Adrenal gland (tissue), 9 donors: ENCODE measurements at regions not wholly inside any gene's neighbourhood (a gene's known extent, or its start where the extent isn't known, plus 50 kb on each side); places are given as distances from the start of the nearest gene placed in this dataset.
A peak's percentile ranks its signal among the peaks of the same experiment; 100 is the strongest.

Experiments
- DNase-seq, 7 donors: peaks; one replicate each; pipeline ENCODE4 v3.0.0-alpha.2; 2019 to 2020
- H3K27ac ChIP-seq, 5 donors: fragments of 200-600 bp; sonication (generic) in 4 of 5; 1 replicate in 3 of 5; 2 replicates in 2 of 5; pipeline versions ENCODE4 v1.5.1 to v1.8.0; 2016 to 2020; ENCODE audit warnings: mild to moderate bottlenecking in 1 of 5
- H3K27me3 ChIP-seq: fragments of 200-600 bp; 2 replicates; pipeline ENCODE4 v1.8.0; 2021
- H3K36me3 ChIP-seq, 2 donors: fragments of 200-600 bp; replicated peaks in 1 of 2; 1 replicate in 1 of 2; 2 replicates in 1 of 2; pipeline versions ENCODE4 v1.5.1 to v1.8.0; 2018 to 2022
- H3K4me1 ChIP-seq, 2 donors: fragments of 200-600 bp; replicated peaks in 1 of 2; 1 replicate in 1 of 2; 2 replicates in 1 of 2; pipeline versions ENCODE4 v1.5.1 to v1.8.0; 2018 to 2021
- H3K4me3 ChIP-seq, 4 donors: fragments of 200-600 bp; sonication (generic) in 3 of 4; one replicate each; pipeline ENCODE4 v1.5.1; 2016 to 2018
- H3K9me3 ChIP-seq, 3 donors: fragments of 200-600 bp; sonication (generic) in 1 of 3; replicated peaks in 1 of 3; 1 replicate in 2 of 3; 2 replicates in 1 of 3; pipeline versions ENCODE4 v1.5.1 to v1.8.0; 2016 to 2021
- CTCF ChIP-seq, 6 experiments: fragments of 450-650 bp in 4 of 6; fragments of 200-600 bp in 2 of 6; sonication (generic) in 1 of 6; IDR thresholded peaks; 1 replicate in 5 of 6; 2 replicates in 1 of 6; pipeline versions ENCODE4 v1.5.1 to v1.8.0; 2016 to 2021; ENCODE audit warnings: antibody characterized with exemption in 6 of 6, mild to moderate bottlenecking in 2 of 6, moderate library complexity in 1 of 6
- POLR2A ChIP-seq, 2 donors: fragments of 450-650 bp; IDR thresholded peaks; one replicate each; pipeline ENCODE4 v1.6.1; 2017; ENCODE audit warnings: antibody characterized with exemption in 2 of 2, mild to moderate bottlenecking in 2 of 2, moderate library complexity in 1 of 2
- WGBS, 4 donors: extraction: QIAGEN DNeasy Blood & Tissue Kit in 2 of 4; methylation state at CpG; one replicate each; pipeline versions ENCODE4 v1.1.5 to v1.1.7; 2013 to 2017; 5-methylcytosine and 5-hydroxymethylcytosine counted together
- intact Hi-C, 2 donors: fragments of 100-400 bp; cut with DNase I; formaldehyde crosslinking; loops; one replicate each; pipeline versions ENCODE4 v1.14.1 to v1.15.0; 2022 to 2023
- donor health status: healthy with polysubstance abuse.
- donor health status: Bipolar disorder and iron deficiency.
- donor health status: DM: yes; HTN: yes; CAD: no.
- donor health status: DM: no; HTN: no; CAD: no.
- donor health status: DM: no; HTN: no; CAD: no.

DNA sequence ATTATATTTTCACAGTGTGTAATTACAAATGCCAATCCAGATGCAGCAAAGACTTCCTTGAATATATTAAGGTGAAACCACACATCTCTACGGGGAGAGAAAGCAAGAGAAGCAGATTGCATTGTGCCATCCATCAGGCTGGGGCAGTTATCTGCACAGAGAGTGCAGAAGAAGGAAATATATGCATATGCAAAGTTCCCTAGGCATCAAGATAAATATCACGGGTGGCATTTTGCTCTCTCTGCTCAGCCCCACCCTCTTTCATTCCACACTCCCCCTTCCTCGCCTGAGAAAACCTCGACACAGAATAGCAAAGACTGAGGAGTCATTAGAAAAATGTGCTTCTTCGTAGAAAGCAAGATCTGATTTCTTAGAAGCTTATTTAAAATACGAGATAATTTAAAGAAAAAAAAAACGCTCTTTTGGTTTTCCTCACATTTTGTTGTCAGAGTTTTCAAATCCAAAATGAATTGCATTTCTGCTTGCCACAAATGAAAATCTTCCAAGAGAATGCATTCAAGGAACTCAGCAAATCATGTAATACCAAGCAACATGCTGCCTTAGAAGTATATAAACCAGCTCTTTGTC lies 283.2 kb upstream of the LMCD1 start:
- WGBS, 4 donors, result 67 to 85% (median 76%) methylated on average over 7 of the region's 7 CpGs
- Histone ChIP-seq H3K9me3 (no peaks in the 10 kb centered on the region), H3K27me3 (no peaks in the 10 kb centered on the region), H3K36me3 (no peaks in the 10 kb centered on the region), H3K4me1 (peaks cover 0 to 2% of the 10 kb centered on the region in 2 donors), H3K4me3 (no peak overlapping the region), H3K27ac (no peak overlapping the region)
- DNase-seq, result no peak
- intact Hi-C loops, result no loop called here
- TF ChIP-seq POLR2A (IDR thresholded peaks at IDR 0.05), result no peak
- no peak for TF ChIP-seq CTCF (IDR thresholded peaks at IDR 0.05)

DNA sequence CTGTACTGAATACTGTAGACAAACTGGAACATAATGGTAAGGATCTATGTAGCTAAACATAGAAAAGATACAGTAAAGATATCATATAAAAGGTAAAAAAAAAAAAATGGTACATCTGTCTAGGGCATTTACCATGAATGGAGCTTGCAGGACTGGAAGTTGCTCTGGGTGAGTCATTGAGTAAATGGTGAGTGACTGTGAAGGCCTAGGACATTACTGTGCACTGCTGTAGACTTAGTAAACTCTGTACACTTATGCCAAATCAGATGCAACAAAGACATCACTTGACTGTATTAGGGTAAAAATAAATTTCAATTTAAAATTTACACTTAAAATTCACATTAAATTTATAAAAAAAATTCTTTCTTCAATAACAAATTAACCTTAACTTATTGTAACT lies 281.3 kb upstream of the LMCD1 start:
- H3K27ac ChIP-seq, result no peak overlapping the region
- H3K27me3 ChIP-seq, result no peaks in the 10 kb centered on the region
- no peaks in the 10 kb centered on the region for H3K9me3 ChIP-seq
- peaks cover 0 to 8% of the 10 kb centered on the region in 2 donors for H3K4me1 ChIP-seq
- no peak for DNase-seq
- TF ChIP-seq CTCF (IDR thresholded peaks at IDR 0.05) (no peak), POLR2A (IDR thresholded peaks at IDR 0.05) (no peak)
- intact Hi-C loops, result no loop called here
- no peaks in the 10 kb centered on the region for H3K36me3 ChIP-seq
- H3K4me3 ChIP-seq, result no peak overlapping the region

DNA sequence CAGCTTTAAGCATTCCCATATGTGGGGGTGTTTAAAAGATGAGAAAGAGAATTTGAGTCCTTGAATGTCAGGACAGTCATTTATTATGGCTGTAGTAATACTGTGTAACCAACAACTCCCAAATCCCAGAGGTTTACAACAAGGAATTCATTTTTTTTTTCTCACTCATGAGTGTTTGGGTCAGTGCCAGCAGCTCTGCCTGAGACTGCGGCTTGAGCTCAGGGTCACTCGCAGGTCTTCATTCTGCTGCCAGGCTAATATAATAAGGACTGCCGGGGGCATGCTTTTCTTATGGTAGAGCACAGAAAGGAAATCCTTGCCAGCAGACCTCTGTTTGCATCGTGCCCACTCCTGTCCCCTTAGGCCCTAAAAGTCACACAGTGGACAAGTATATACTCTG lies 277.9 kb upstream of the LMCD1 start:
- H3K27me3 ChIP-seq, result no peaks in the 10 kb centered on the region
- H3K4me3 ChIP-seq, result no peak overlapping the region
- no peak overlapping the region for H3K27ac ChIP-seq
- intact Hi-C loops, result no loop called here
- no peaks in the 10 kb centered on the region for H3K36me3 ChIP-seq
- DNase-seq, result peak in 6 of 7 donors; percentile 21 to 70 (median 50)
- TF ChIP-seq CTCF (IDR thresholded peaks at IDR 0.05) (no peak), POLR2A (IDR thresholded peaks at IDR 0.05) (no peak)
- WGBS, 4 donors, result 17 to 27% (median 19%) methylated on average over 4 of the region's 4 CpGs
- peaks cover 0 to 8% of the 10 kb centered on the region in 2 donors for H3K4me1 ChIP-seq
- H3K9me3 ChIP-seq, result no peaks in the 10 kb centered on the region

DNA sequence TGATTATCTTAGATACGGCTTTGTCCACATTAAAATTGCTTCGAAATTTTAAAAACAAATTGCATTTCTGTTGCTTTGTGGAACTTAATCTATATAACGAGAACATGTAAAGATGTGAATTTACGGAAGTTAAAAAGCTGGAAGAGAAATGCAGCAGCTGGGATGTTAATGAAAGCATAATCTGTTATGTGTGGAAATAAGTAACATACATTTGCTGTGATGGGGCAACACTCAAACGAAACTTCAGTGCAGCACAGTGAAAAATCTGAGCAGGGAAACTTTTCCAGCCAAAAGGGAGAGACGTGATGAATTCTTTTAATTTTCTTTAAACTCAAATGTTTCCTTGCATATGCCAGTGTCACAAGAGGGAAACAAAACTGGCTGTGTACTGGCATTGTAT lies 276.7 kb upstream of the LMCD1 start:
- Histone ChIP-seq H3K27ac (no peak overlapping the region), H3K9me3 (no peaks in the 10 kb centered on the region), H3K4me3 (no peak overlapping the region), H3K36me3 (no peaks in the 10 kb centered on the region), H3K4me1 (peaks cover 0 to 8% of the 10 kb centered on the region in 2 donors), H3K27me3 (no peaks in the 10 kb centered on the region)
- intact Hi-C loops, result no loop called here
- TF ChIP-seq CTCF (IDR thresholded peaks at IDR 0.05), result no peak
- DNase-seq, result no peak
- 88 to 94% (median 91%) methylated on average over 6 of the region's 6 CpGs for WGBS, 4 donors
